Hippocampal formation (tissue), 2 donors: ENCODE measurements at regions not wholly inside any gene's neighbourhood (a gene's known extent, or its start where the extent isn't known, plus 50 kb on each side); places are given as distances from the start of the nearest gene placed in this dataset.

Source experiments
- DNase-seq, 2 donors: peaks; one replicate each; lab custom pipeline; 2025; lab: John Stamatoyannopoulos, UW

- DNase-seq = no peak
Observed at GRCh38 chr1:94707321-94708298, 112.5 kb upstream of the SLC44A3 start.

DNA sequence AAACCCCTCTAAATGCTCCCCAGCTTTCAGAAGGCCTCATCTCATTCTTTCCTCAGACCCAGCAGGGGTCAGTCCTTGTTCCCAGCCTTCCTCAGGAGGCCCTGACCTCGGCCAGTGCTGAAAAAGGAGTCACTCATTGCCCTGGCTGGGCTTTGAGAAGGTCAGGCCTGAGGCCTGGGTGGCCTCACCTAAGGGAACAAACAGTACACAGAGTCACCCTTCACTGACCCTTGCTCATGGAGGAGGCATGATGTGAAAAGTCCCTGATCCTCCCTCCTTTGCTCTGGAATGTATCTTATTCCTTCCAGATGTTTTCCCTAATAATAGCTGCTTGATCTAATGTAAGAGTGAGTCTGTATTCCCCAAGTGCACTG lies 117.7 kb upstream of the SLC44A3 start:
- DNase-seq = no peak

DNA sequence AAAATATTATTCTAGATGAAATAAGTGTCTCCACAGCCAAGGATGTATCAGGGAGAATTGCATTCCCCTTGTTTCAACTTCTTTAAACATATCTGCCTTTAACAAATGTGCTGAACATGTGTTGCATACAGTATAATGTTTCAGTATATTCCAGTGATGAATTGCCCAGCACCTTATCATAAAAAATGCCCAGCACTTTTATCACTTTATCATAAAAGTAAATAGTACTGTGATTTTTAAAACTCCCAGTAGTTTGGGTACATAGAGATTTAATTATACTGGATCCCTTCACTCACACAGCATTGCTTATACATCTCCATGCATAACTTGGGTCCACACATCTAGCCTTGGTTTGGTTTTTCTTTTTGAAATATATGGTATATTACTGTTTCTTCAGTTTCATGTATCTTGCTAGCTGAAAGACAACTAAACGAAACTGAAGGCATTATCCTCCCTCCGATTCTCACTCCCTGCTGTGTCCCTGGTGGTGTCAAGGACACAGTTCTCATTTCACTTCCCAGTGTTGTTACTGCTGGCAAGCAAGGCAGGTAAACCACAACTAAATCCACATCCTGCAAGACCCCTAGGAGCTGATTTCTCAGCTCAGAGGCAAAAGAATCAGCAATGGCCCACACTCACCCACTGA lies 118.2 kb upstream of the SLC44A3 start:
- DNase-seq = no peak

DNA sequence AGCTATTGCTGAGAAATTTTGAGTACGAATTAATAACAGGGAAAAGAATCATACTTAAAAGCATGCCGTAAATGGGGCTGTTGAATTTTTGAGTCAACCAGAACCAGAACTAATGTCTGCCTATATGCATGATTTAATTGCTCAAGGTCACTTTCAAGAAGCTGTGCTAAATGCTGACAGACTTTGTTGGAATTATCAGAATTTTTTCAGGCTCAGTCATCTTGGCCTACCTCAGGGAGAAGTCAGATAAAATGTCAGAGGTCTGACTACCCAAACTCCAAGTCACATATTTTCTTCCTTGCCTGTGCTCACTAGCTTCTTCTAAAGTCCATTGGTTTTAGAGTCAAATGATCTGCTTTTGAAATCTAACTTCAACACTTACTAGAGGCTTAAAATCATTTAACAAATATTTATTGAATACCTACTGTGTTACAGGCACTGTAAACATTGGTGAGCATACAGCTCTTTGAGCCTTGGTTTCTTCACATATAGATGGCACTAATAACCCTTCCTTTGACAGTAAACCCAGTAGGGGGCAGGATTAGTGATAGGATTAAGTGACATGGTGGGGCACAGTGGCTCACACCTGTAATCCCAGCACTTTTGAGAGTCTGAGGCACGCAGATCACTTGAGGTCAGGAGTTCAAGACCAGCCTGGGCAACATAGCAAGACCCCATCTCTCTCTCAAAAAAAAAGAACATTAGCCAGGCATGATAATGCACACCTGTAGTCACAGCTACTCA lies 121.2 kb upstream of the SLC44A3 start:
- no peak for DNase-seq

DNA sequence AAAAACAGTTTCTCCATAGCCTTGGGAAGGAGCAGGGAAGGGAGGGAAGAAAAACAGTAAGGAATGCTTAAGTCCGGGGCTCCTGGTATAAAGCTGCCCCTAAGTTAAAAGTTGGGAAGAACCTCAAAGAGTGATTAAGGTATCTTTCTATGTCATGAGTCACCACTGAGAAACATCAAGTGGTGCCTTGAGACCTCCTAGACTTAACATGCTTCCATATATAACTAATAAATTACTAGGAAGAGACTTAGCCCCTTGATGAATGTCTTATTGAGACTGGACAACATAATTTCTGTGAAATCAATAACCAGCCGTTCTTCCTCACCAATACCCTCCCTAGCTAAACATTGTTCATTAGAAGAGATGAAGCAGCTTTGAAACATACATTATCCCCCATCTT lies 121.8 kb upstream of the SLC44A3 start:
- no peak for DNase-seq

GRCh38 chr1:94697839-94698238 lies 122.3 kb upstream of the SLC44A3 start:
- no peak for DNase-seq

DNA sequence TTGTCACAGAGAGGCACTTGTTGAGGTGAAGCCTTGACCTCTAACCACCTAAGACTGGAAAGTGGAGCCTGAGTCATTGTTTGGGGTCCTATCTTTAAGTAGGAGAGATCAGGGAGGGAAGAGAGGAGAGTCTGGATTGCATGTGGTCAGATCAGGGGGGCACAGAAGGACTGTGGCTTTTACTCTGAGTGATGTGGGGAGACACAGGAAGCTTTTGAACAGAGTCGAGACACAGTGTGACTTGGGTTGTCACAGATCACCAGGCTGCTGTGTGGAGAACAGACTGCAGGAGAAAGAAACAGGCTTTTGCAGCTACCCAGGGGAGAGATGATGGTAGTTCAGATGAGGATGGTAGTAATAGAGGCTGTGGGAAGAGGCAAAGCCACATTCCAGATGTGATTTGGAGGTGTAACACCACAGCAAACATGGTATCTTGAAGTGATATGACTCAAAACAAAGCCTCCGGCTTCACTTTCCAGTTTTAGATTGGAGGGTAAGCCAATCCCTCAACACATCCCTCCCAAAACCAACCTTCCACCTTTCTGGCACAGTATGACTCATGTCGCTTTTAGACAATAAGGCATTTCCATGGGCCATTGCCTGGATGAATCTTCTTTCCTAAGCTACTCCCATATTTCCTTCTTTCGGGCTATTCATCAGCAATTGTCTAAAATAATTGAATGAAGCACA lies 125.8 kb upstream of the SLC44A3 start:
- no peak for DNase-seq

- DNase-seq = no peak
Observed at GRCh38 chr1:94693435-94693834, 126.7 kb upstream of the SLC44A3 start.

GRCh38 chr1:94693029-94693428 lies 127.1 kb upstream of the SLC44A3 start:
- no peak for DNase-seq

GRCh38 chr1:94688646-94689045 lies 131.5 kb upstream of the SLC44A3 start:
- DNase-seq = no peak

GRCh38 chr1:94686882-94687281 lies 133.3 kb upstream of the SLC44A3 start:
- DNase-seq = no peak

DNA sequence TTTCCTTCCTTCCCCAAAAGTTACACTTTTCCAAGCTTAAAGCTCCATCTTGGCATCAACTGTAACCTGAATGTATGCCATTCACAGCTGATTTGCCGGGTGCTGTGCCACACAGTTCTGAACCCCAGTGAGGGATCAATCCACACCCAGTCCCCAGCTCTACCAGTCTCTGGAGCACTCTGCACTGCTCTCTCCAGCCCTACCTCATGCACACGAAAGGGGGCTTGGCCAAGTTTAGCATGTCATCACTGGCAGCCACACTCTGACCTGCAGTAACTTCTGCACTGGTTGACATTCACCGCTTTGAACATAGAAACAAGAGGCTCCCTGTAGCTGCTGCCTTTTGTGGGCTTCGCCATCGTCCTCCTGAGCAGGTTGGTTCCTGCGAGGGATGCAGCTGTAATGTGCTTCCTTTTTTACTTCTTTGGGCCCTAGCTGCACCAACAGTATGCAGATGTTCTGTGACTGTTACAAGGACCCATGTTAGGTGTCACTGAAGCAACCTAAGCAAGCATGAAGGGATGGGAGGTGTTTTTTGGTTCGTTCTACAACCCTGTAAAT lies 135.4 kb upstream of the SLC44A3 start:
- DNase-seq = no peak

DNA sequence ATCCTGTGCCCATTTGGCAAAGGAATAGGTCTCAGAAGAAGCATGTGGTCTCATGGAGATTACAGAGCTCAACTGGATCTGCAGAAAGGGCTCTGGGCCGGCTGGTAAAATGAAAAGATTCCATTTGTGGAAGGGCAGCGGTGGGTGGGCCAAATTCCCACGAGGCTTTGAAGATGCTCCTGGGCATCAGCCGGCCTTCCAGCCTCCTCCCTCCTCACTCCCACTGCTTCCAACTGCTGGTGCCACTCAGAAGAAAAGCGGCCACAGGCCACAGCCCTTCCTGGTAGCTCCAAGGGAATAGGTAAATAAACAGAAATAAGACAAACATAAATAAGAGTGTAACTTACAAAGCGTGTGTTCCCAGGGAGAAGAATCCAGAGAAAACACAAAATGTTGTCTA lies 136.3 kb upstream of the SLC44A3 start:
- no peak for DNase-seq

GRCh38 chr1:94680039-94680377 lies 138.4 kb upstream of the F3 start:
- DNase-seq = no peak

DNA sequence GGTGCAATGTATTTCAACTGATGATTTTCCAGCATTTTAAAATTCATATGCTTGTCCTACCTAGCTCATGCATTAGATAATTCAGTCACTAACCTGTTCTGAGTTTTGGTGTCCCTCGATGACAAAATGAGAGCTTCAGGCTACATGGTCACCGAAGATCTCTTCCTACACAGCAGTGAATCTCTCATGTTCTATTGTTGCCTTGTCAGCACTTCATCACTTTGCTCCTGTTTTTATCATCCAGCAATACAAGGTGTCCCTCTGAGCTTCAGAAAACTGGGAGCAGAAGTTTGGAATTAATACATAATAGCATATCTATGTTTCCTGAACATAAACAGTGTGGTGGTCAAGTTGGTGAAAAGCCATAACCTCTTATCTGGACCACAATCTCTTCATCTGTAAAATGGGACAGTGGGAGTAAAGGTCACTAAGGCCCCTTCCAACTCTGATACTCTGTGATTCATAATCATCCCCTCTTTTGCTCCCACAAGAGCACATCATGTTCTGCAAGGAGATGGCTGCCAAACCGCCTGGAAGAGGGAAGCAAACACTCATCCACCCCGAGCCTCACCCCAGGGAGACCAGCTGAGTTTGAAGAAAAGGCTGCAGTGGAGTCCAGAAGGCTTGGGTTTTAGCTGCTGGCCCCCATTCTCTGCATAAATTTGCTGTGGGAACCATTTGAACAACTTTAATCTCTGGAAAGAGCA lies 137.9 kb upstream of the F3 start:
- no peak for DNase-seq

GRCh38 chr1:94678202-94678848 lies 136.8 kb upstream of the F3 start:
- no peak for DNase-seq

- no peak for DNase-seq
Observed at GRCh38 chr1:94677714-94678113, 136.2 kb upstream of the F3 start.

GRCh38 chr1:94677087-94677486 lies 135.5 kb upstream of the F3 start:
- DNase-seq = no peak

GRCh38 chr1:94676686-94677085 lies 135.1 kb upstream of the F3 start:
- no peak for DNase-seq

DNA sequence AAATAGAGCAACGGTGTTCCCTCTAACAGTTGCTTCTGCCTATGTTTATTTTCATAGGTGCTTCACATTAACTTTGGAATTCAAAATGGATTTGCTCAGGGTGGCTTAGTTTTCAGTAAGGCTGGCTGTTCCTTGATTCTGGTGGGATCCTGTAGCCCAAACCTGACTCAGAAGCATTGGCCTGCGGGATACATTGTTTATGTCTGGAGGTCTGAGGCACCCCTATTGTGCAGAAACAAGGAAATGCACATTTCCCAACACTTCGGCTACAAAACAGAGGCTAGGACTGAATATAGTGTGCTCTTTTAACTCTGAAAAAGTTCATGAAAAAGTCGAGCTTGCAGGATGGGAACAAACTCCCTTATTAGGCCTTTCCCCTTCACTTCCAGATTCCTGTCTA lies 133.8 kb upstream of the F3 start:
- DNase-seq = no peak

DNA sequence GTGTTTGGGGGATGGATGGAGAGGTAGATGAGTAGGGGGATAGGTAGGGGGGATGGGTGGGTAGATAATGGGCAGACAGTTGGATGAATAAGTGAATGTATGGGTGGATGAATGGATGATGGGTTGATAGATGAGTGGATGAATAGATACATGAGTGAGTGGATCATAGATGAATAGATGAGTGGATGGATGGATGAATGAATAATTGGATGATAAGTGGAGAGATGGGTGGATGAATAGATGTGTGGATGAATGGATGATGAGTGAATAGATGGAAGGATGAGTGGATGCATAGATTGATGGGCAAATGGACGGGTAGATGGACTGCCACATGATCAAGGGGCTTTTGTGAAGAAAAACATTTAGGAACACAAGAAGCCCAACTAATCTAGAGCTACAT lies 133.3 kb upstream of the F3 start:
- DNase-seq = no peak
